ENCODE measurements at regions not wholly inside any gene's neighbourhood (a gene's known extent, or its start where the extent isn't known, plus 50 kb on each side); places are given as distances from the start of the nearest gene placed in this dataset.

DNA sequence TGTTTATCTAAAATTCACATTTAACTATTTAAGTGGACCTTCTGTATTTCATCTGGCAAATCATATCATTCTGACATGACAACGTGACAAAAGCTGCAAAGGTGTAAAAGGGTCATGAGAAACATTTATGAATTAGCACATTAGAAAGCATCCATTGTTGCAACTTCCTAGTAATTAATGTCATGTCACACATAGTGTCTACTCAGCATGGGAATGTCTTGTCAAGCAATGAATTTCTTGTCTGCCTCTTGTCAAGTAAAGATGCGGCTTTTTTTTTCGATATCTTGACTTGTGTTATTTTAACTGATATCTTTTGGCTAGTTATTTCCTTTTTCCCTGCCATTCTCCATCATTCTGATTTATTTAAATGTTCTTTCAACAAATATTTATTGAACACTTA lies 463.5 kb upstream of the CXorf51B start:
- DNase-seq (ENCODE audit: low spot score): no peak
- no peak for FAIRE-seq

DNA sequence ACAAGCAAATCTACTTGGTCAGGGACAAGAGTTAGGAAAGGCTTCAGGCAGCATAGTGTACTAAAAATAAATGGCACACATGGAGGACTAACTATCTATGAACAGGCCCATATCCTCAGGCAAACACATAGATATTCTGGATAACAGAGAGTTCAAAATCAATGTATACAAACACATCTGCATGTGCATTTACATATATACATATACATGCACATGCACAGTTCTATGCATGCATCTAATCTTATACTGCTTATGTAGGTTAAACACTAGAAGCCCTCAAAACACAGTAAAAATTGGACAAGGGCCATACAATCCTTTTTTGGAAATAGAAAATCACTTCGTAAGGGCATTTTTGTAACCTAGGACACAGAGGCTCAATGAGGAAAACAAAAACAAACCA lies 458.0 kb upstream of the CXorf51B start:
- DNase-seq (ENCODE audit: low spot score) (no peak), FAIRE-seq (no peak)

DNA sequence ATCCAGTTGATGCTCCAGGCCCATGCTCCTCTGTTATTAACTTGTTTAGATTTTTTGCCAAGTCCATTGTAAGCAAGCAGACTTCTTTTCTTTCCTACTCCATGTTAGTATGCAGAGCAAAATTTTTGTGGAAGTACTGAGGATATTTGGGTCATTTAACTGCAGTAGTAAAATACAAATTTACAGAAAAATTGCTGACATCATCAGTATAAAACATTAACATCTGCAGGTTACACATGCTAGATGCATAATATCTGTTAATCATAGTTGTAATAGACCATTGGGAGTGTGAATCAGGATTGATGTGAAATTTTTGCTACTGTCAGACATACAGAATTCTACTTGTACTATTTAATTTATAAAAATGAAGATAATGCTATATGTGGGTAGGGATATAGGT lies 454.1 kb upstream of the CXorf51B start:
- FAIRE-seq (no peak), DNase-seq (ENCODE audit: low spot score) (no peak)

GRCh38 chrX:146363919-146364318 lies 445.7 kb upstream of the CXorf51B start:
- DNase-seq (ENCODE audit: low spot score): no peak
- FAIRE-seq: no peak

GRCh38 chrX:146385529-146385928 lies 424.0 kb upstream of the CXorf51B start:
- FAIRE-seq (no peak), DNase-seq (ENCODE audit: low spot score) (no peak)

DNA sequence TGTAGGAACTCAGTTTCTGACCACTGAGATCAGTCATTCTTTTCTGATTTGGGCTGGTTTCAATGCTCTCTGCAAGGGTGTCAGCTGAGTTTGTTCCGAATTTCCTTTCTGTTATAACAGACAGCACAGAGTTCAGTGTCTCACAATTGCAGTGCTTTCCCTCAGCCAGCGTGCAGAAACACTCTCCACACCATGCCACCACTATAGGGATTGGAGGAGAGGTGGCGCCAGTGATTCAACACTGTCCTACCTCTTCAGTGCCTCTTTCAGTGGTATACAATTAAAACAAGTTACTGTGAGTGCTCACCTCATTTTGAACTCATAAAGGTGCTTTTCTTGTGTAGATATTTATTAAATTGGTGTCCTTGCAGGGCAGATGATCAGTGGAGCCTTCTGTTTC lies 413.2 kb upstream of the CXorf51B start:
- FAIRE-seq (no peak), DNase-seq (ENCODE audit: low spot score) (no peak)

GRCh38 chrX:146409528-146409927 lies 400.0 kb upstream of the CXorf51B start:
- DNase-seq (ENCODE audit: low spot score) (no peak), FAIRE-seq (no peak)

DNA sequence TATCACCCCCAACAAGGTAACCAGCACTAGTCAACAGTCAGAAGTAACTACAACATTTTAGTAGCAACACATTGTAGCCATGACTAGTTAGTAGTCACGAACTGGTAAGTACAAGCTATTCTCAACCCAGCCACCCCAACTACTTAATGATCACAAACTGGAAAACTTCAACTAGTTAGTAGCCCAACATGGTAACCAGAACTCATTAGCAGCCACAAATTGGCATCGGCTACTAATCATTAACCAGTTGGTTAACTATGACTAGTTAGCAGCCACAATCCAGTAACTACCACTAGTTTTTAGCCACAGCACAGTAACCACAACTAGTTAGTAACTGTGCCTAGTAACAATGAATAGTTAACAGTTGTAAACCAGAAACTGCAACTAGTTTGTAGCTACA lies 385.1 kb upstream of the CXorf51B start:
- no peak for FAIRE-seq
- DNase-seq (ENCODE audit: low spot score): no peak

GRCh38 chrX:146433771-146434170 lies 375.8 kb upstream of the CXorf51B start:
- no peak for FAIRE-seq

GRCh38 chrX:146435472-146435871 lies 374.1 kb upstream of the CXorf51B start:
- no peak for DNase-seq (ENCODE audit: low spot score)
- no peak for FAIRE-seq

More at GRCh38 chrX:146433771-146434170, 375.8 kb upstream of the CXorf51B start:
- DNase-seq (ENCODE audit: low spot score): peak; percentile 44

- no peak for FAIRE-seq
- no peak for DNase-seq (ENCODE audit: low spot score)
Measured at GRCh38 chrX:146448791-146449190, 360.8 kb upstream of the CXorf51B start.

DNA sequence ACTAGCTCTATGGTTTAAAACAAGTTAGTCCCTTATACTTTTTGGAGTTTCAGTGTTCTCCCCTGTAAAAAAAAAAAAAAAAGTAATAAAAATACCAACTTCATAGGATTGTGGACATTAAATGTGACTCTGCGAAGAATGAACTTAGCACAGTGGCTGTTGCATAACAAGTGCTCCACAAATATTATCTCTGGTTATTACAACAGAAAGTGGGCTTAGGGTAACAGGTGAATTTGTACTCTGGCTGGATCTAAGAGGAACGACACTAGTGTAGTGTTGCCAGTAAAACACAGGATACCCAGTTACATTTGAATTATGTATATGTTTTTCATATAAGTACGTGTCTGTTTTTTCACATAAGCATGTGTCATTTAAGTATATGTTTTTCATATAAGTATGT lies 360.3 kb upstream of the CXorf51B start:
- FAIRE-seq: no peak
- DNase-seq (ENCODE audit: low spot score): no peak

- FAIRE-seq (no peak), DNase-seq (ENCODE audit: low spot score) (no peak)
Measured at GRCh38 chrX:146451136-146451535, 358.4 kb upstream of the CXorf51B start.

GRCh38 chrX:146454363-146454762 lies 355.2 kb upstream of the CXorf51B start:
- FAIRE-seq: no peak
- DNase-seq (ENCODE audit: low spot score): no peak

DNA sequence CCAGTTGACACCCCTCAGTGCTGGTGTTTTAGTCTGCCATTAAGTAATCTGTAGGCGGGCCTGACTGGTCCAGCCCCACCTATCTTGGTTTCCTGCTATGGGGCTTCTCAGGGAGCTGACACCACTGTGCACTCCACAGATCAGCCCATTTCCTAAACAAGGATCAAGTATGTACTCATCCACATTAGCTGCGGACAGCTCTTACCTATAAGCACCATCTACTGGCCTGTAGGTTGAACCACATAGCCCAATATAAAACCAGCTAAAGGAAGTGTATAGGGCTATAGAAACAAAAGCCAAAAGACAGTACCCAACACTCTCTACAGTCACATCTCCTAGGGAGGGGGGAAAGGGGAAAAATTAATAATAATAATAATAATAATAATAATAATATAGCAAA lies 353.5 kb upstream of the CXorf51B start:
- DNase-seq (ENCODE audit: low spot score): no peak
- no peak for FAIRE-seq

DNA sequence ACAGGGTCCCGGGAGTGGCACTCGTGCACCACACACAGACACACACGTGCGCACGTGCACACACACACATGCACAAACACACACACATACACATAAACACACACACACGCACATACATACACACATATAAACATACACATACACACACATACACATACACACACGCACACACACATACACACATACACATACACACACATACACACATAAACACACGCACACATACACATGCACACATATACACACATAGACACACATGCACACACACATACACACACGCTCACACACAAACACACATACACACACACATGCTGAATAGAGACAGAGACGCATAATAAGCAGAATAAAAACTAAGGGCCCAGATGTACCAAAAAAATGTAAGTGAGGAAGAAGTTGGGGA lies 332.2 kb upstream of the CXorf51B start:
- DNase-seq (ENCODE audit: low spot score): no peak

DNA sequence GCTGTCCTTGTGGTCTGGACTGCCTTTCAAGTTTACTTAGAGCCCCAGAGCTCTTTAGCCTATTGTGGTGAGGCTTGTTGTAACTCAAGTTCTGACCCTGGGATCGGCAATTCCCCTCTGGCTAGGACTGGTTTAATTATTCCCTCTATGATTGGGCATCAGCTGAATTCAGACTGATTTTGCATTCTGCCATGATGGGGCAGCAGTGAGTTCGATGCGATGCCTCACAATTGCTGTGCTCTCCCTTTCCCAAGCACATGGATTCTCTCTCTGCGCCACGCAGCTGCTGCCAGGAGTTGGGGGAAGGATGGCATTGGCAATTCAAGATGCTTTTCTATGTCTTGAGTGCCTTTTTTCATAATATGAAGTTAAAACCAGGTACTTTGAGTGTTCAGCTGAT lies 327.8 kb upstream of the CXorf51B start:
- no peak for DNase-seq (ENCODE audit: low spot score)
- no peak for FAIRE-seq

More for the DNA sequence above, 332.2 kb upstream of the CXorf51B start:
- FAIRE-seq: no peak

Measured in RCC 7860 (cell line).